ENCODE measurements at regions not wholly inside any gene's neighbourhood (a gene's known extent, or its start where the extent isn't known, plus 50 kb on each side); places are given as distances from the start of the nearest gene placed in this dataset.

DNA sequence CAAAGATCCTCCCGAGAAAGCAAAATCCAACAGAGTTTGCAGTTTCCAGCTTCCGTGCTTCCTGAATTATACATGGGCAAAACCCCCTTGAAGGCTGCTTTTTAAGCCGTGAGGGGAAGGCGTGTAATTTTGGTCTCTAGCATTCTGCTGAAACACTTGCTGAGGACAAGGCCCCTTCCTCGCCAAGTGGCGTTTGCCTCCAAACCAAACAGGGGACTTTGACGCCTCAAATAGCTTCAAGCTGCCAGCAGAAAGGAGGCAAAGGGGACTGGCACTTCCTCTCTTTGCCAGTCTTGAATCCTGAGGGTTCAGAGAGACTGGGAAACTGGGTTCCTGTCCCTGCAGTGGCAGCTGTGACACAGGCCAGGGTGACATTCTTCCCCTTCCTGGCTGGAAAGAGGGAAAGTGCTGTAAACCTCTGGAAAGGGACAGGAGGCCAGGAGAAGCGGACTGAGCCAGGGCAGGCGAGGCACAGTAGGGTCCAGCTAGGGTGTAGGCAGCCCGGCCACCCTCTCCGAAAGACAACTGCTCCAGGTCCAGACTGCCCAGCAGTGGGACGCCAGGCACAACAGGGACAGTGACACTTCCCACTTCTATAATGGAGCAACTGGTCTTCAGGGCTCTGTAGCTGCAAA is 96.2 kb upstream of the MED13L start:
- WGBS (ENCODE audit: insufficient coverage), result 91% methylated on average over 12 of the region's 12 CpGs
- Histone ChIP-seq H3K4me1 (ENCODE audit: control insufficient read depth in 2 of 2, insufficient read depth in 2 of 2, low read length in 2 of 2) (no peaks in the 10 kb centered on the region), H3K27ac (ENCODE audit: low read length in 2 of 2) (no peak overlapping the region), H3K4me3 (ENCODE audit: control extremely low read depth in 1 of 5, extremely low read depth in 1 of 5, insufficient read depth in 1 of 5, low read depth in 2 of 5, low read length in 4 of 5) (no peak overlapping the region), H3K79me2 (ENCODE audit: control insufficient read depth, insufficient read depth, low read length) (no peaks in the 10 kb centered on the region), H3K36me3 (replicated peaks in 1 of 2; ENCODE audit: control extremely low read depth in 1 of 2, control insufficient read depth in 1 of 2, extremely low read depth in 1 of 2, insufficient read depth in 2 of 2, low read length in 1 of 2) (no peaks in the 10 kb centered on the region), H3K9ac (ENCODE audit: low read length) (no peak overlapping the region), H2AFZ (ENCODE audit: insufficient read depth, low read depth, low read length, poor library complexity, severe bottlenecking) (no peak overlapping the region), H3K9me3 (ENCODE audit: control extremely low read depth in 1 of 3, control insufficient read depth in 2 of 3, insufficient read depth in 1 of 3, low read length in 2 of 3) (peaks cover 0 to 3% (median 0%) of the 10 kb centered on the region in 3 donors), H3K27me3 (replicated peaks in 1 of 4; ENCODE audit: control extremely low read depth in 1 of 4, control insufficient read depth in 3 of 4, insufficient read depth in 4 of 4, low read length in 3 of 4) (no peaks in the 10 kb centered on the region), H4K20me1 (ENCODE audit: control insufficient read depth, insufficient read depth, low read length, poor library complexity, severe bottlenecking) (no peaks in the 10 kb centered on the region), H3K4me2 (replicated peaks; ENCODE audit: low read depth, low read length, poor library complexity, severe bottlenecking) (no peak overlapping the region)
- no peak for TF ChIP-seq EZH2 (IDR thresholded peaks at IDR 0.05; ENCODE audit: borderline replicate concordance, insufficient read depth, low read depth, low read length, poor library complexity, severe bottlenecking)
- TF ChIP-seq, protein P1, sequence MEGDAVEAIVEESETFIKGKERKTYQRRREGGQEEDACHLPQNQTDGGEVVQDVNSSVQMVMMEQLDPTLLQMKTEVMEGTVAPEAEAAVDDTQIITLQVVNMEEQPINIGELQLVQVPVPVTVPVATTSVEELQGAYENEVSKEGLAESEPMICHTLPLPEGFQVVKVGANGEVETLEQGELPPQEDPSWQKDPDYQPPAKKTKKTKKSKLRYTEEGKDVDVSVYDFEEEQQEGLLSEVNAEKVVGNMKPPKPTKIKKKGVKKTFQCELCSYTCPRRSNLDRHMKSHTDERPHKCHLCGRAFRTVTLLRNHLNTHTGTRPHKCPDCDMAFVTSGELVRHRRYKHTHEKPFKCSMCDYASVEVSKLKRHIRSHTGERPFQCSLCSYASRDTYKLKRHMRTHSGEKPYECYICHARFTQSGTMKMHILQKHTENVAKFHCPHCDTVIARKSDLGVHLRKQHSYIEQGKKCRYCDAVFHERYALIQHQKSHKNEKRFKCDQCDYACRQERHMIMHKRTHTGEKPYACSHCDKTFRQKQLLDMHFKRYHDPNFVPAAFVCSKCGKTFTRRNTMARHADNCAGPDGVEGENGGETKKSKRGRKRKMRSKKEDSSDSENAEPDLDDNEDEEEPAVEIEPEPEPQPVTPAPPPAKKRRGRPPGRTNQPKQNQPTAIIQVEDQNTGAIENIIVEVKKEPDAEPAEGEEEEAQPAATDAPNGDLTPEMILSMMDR (IDR thresholded peaks at IDR 0.05), result no peak
- Mint-ChIP-seq H3K4me3 (no peak overlapping the region), H3K9me3 (ENCODE audit: insufficient read depth) (no peaks in the 10 kb centered on the region), H3K4me1 (no peaks in the 10 kb centered on the region), H3K27me3 (no peaks in the 10 kb centered on the region), H3K27ac (no peak overlapping the region)
- ATAC-seq (ENCODE audit: low read depth), result no peak
- DNase-seq, result no peak
- intact Hi-C loops (cut with micrococcal nuclease), result no loop called here
- ChIA-PET CTCF (no interaction called here), POLR2A (no interaction called here)

DNA sequence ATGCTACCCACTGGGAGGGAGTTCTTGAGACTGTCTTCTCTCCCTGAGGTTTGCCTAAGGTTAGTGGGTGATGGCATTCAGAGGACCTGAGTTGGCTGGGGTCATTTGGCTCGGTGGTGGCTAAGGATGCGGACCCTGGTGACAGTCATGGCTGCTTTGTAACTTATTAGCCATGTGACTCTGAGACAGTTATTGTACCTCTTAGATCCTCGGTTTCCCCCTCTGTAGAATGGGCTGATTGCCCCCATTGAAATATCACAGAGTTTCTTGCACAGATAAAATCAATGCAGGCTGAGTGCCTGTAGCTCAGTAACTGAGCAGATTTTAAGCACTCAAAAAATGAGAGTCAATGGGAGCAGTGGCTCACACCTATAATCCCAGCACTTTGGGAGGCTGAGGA is 96.7 kb upstream of the MED13L start:
- no peaks in the 10 kb centered on the region for H3K4me1 ChIP-seq (ENCODE audit: control insufficient read depth in 2 of 2, insufficient read depth in 2 of 2, low read length in 2 of 2)
- no peaks in the 10 kb centered on the region for H3K9me3 Mint-ChIP-seq (ENCODE audit: insufficient read depth)
- 100% methylated on average over 3 of the region's 3 CpGs for WGBS (ENCODE audit: insufficient coverage)
- no peaks in the 10 kb centered on the region for H3K79me2 ChIP-seq (ENCODE audit: control insufficient read depth, insufficient read depth, low read length)
- ATAC-seq (ENCODE audit: low read depth) (no peak), DNase-seq (no peak)
- H3K4me3 ChIP-seq (ENCODE audit: control extremely low read depth in 1 of 5, extremely low read depth in 1 of 5, insufficient read depth in 1 of 5, low read depth in 2 of 5, low read length in 4 of 5), result no peak overlapping the region
- no peak overlapping the region for H2AFZ ChIP-seq (ENCODE audit: insufficient read depth, low read depth, low read length, poor library complexity, severe bottlenecking)
- H3K27me3 Mint-ChIP-seq, result no peaks in the 10 kb centered on the region
- intact Hi-C loops (cut with micrococcal nuclease), result no loop called here
- H3K4me3 Mint-ChIP-seq, result no peak overlapping the region
- TF ChIP-seq, protein P1 (IDR thresholded peaks at IDR 0.05), result no peak
- TF ChIP-seq EZH2 (IDR thresholded peaks at IDR 0.05; ENCODE audit: borderline replicate concordance, insufficient read depth, low read depth, low read length, poor library complexity, severe bottlenecking), result no peak
- H3K4me2 ChIP-seq (replicated peaks; ENCODE audit: low read depth, low read length, poor library complexity, severe bottlenecking), result no peak overlapping the region
- no peaks in the 10 kb centered on the region for H3K27me3 ChIP-seq (replicated peaks in 1 of 4; ENCODE audit: control extremely low read depth in 1 of 4, control insufficient read depth in 3 of 4, insufficient read depth in 4 of 4, low read length in 3 of 4)
- H4K20me1 ChIP-seq (ENCODE audit: control insufficient read depth, insufficient read depth, low read length, poor library complexity, severe bottlenecking), result no peaks in the 10 kb centered on the region
- ChIA-PET POLR2A (no interaction called here), CTCF (no interaction called here)
- no peak overlapping the region for H3K9ac ChIP-seq (ENCODE audit: low read length)
- no peak overlapping the region for H3K27ac ChIP-seq (ENCODE audit: low read length in 2 of 2)
- peaks cover 0 to 3% (median 0%) of the 10 kb centered on the region in 3 donors for H3K9me3 ChIP-seq (ENCODE audit: control extremely low read depth in 1 of 3, control insufficient read depth in 2 of 3, insufficient read depth in 1 of 3, low read length in 2 of 3)
- H3K36me3 ChIP-seq (replicated peaks in 1 of 2; ENCODE audit: control extremely low read depth in 1 of 2, control insufficient read depth in 1 of 2, extremely low read depth in 1 of 2, insufficient read depth in 2 of 2, low read length in 1 of 2), result no peaks in the 10 kb centered on the region
- no peaks in the 10 kb centered on the region for H3K4me1 Mint-ChIP-seq
- H3K27ac Mint-ChIP-seq, result no peak overlapping the region

Data from B cell (primary cell).